PC-3 (cell line): ENCODE measurements at regions not wholly inside any gene's neighbourhood (a gene's known extent, or its start where the extent isn't known, plus 50 kb on each side); places are given as distances from the start of the nearest gene placed in this dataset.

Experiments
- EZH2 ChIP-seq: fragments of 300-600 bp; sonication (generic); IDR thresholded peaks from one replicate; pipeline ENCODE4 v1.6.1; 2017; ENCODE audit warnings: antibody characterized with exemption, mild to moderate bottlenecking, low read length; ENCODE audit not compliant: unreplicated experiment
- TF ChIP-seq, protein P1 (sequence below): fragments of 300-600 bp; sonication (generic); conservative IDR thresholded peaks from 2 replicates; pipeline ENCODE4 v1.5.1; 2017; ENCODE audit warnings: antibody characterized with exemption, low read depth, mild to moderate bottlenecking, low read length

DNA sequence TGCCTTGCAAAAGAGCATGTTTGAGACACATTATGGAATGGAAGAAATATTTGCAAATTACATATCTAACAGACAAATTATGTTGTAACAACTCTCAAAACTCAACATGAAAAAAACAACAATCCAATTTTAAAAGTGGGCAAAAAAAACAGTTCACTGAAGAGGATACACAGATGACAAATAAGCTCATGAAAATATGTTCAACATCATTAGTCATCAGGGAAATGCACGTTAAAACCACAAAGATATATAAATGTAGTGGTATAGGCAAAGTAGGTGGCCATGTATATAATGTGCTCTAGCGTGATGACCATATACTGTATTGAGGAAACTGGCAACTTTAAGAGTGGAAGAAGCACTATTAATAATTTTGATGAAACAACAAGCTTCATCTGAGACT lies 220.1 kb downstream of the IRS1 start:
- TF ChIP-seq EZH2 = no peak
- TF ChIP-seq, protein P1, sequence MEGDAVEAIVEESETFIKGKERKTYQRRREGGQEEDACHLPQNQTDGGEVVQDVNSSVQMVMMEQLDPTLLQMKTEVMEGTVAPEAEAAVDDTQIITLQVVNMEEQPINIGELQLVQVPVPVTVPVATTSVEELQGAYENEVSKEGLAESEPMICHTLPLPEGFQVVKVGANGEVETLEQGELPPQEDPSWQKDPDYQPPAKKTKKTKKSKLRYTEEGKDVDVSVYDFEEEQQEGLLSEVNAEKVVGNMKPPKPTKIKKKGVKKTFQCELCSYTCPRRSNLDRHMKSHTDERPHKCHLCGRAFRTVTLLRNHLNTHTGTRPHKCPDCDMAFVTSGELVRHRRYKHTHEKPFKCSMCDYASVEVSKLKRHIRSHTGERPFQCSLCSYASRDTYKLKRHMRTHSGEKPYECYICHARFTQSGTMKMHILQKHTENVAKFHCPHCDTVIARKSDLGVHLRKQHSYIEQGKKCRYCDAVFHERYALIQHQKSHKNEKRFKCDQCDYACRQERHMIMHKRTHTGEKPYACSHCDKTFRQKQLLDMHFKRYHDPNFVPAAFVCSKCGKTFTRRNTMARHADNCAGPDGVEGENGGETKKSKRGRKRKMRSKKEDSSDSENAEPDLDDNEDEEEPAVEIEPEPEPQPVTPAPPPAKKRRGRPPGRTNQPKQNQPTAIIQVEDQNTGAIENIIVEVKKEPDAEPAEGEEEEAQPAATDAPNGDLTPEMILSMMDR = no peak
